ENCODE measurements at regions not wholly inside any gene's neighbourhood (a gene's known extent, or its start where the extent isn't known, plus 50 kb on each side); places are given as distances from the start of the nearest gene placed in this dataset.

DNA sequence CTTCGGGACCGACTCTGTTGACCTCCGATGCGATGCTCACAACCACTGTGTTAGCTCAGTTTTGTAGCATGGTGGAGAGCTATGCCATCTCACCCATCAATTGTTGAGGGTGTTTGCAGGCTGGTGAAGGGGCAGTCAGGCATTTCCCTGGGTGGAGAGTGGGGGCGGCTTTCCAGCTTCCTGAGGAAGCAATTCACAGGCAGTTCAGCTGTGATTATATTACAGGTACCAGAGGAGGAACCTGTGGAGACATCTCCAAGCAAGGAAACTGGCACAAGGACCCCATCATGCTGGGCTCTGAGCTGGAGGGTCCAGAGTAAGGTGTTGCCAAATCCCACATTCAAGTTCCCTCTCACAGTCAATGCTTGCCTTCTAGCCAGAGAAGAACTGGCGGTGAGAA, 166.0 kb upstream of the ZNF536 start:
- dilution Hi-C loops (cut with HindIII; ENCODE audit: low sequenced_read_pairs, unreplicated experiment), result no loop called here
- CTCF ChIA-PET, result no interaction called here

More for the DNA sequence above, 166.0 kb upstream of the ZNF536 start:
- Histone ChIP-seq H2AK5ac (ENCODE audit: low read depth, low read length) (no peak overlapping the region), H3K18ac (ENCODE audit: low read depth, low read length) (no peak overlapping the region), H3K23ac (ENCODE audit: low read depth, low read length) (no peak overlapping the region), H3K14ac (replicated peaks; ENCODE audit: low read depth, low read length) (no peak overlapping the region), H3K9me1 (ENCODE audit: insufficient read depth, low read length) (no peaks in the 10 kb centered on the region), H4K20me1 (ENCODE audit: insufficient read depth, low read length) (no peaks in the 10 kb centered on the region), H4K8ac (ENCODE audit: low read depth in 2 of 2, low read length in 2 of 2) (no peak overlapping the region), H3K4me1 (ENCODE audit: control insufficient read depth, insufficient read depth, low read length) (no peaks in the 10 kb centered on the region), H3K9ac (ENCODE audit: low read depth, low read length) (no peak overlapping the region), H3K56ac (ENCODE audit: extremely low read depth, insufficient read depth, low read length) (no peak overlapping the region), H3K4me3 (ENCODE audit: insufficient read depth, low read depth, low read length) (no peak overlapping the region), H3K4ac (ENCODE audit: low read depth, low read length) (no peak overlapping the region), H3K79me1 (ENCODE audit: low read depth in 1 of 2, low read length in 2 of 2) (no peaks in the 10 kb centered on the region), H2BK15ac (ENCODE audit: low read depth, low read length) (no peak overlapping the region), H2AFZ (replicated peaks; ENCODE audit: low read length, poor library complexity) (no peak overlapping the region), H3K9me3 (ENCODE audit: control insufficient read depth, insufficient read depth, low read length) (peaks cover 23% of the 10 kb centered on the region), H4K91ac (ENCODE audit: insufficient read depth, low read depth, low read length) (no peak overlapping the region), H2BK5ac (ENCODE audit: low read depth, low read length, poor library complexity, severe bottlenecking) (no peak overlapping the region), H2BK120ac (ENCODE audit: low read depth, low read length) (no peak overlapping the region), H2BK20ac (ENCODE audit: low read depth, low read length) (no peak overlapping the region), H3K4me2 (ENCODE audit: low read depth, low read length) (no peak overlapping the region), H4K5ac (ENCODE audit: low read depth, low read length) (no peak overlapping the region), H3K27ac (ENCODE audit: insufficient read depth, low read length) (no peak overlapping the region), H3K27me3 (ENCODE audit: control insufficient read depth, insufficient read depth, low read length) (no peaks in the 10 kb centered on the region), H2AK9ac (replicated peaks; ENCODE audit: low read depth, low read length, poor library complexity) (no peak overlapping the region), H3K36me3 (ENCODE audit: control insufficient read depth, insufficient read depth, low read length) (no peaks in the 10 kb centered on the region)
- no peak for DNase-seq
- no peak for ATAC-seq (ENCODE audit: low read depth)
- TF ChIP-seq FOS (IDR thresholded peaks at IDR 0.05; ENCODE audit: low read depth, low read length) (no peak), POLR2A (IDR thresholded peaks at IDR 0.05; ENCODE audit: low read depth, low read length) (no peak), RCOR1 (IDR thresholded peaks at IDR 0.05; ENCODE audit: insufficient replicate concordance, low read length) (no peak), MXI1 (IDR thresholded peaks at IDR 0.05; ENCODE audit: borderline replicate concordance, low read depth, low read length) (no peak), SMC3 (IDR thresholded peaks at IDR 0.05; ENCODE audit: low read depth, low read length) (no peak), MAZ (IDR thresholded peaks at IDR 0.05; ENCODE audit: borderline replicate concordance, low read depth, low read length) (no peak), NFE2L2 (IDR thresholded peaks at IDR 0.05; ENCODE audit: low read depth, low read length) (no peak)
- TF ChIP-seq, protein P1, sequence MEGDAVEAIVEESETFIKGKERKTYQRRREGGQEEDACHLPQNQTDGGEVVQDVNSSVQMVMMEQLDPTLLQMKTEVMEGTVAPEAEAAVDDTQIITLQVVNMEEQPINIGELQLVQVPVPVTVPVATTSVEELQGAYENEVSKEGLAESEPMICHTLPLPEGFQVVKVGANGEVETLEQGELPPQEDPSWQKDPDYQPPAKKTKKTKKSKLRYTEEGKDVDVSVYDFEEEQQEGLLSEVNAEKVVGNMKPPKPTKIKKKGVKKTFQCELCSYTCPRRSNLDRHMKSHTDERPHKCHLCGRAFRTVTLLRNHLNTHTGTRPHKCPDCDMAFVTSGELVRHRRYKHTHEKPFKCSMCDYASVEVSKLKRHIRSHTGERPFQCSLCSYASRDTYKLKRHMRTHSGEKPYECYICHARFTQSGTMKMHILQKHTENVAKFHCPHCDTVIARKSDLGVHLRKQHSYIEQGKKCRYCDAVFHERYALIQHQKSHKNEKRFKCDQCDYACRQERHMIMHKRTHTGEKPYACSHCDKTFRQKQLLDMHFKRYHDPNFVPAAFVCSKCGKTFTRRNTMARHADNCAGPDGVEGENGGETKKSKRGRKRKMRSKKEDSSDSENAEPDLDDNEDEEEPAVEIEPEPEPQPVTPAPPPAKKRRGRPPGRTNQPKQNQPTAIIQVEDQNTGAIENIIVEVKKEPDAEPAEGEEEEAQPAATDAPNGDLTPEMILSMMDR (conservative IDR thresholded peaks at IDR 0.05; ENCODE audit: low read depth, low read length), result no peak
- TF ChIP-seq, protein P2, sequence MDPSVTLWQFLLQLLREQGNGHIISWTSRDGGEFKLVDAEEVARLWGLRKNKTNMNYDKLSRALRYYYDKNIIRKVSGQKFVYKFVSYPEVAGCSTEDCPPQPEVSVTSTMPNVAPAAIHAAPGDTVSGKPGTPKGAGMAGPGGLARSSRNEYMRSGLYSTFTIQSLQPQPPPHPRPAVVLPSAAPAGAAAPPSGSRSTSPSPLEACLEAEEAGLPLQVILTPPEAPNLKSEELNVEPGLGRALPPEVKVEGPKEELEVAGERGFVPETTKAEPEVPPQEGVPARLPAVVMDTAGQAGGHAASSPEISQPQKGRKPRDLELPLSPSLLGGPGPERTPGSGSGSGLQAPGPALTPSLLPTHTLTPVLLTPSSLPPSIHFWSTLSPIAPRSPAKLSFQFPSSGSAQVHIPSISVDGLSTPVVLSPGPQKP (IDR thresholded peaks at IDR 0.05; ENCODE audit: borderline replicate concordance, low read depth, low read length), result no peak
- intact Hi-C loops (cut with micrococcal nuclease), result no loop called here
- in situ Hi-C loops (cut with MboI; ENCODE audit: low sequenced_read_pairs), result no loop called here
- POLR2A ChIA-PET (ENCODE audit: unreplicated experiment), result no interaction called here
- no TSS peak for BruUV-seq (replicated peaks)
- WGBS, 2 experiments (ENCODE audit: extremely low coverage in 2 of 2, insufficient read length in 1 of 2), result 74% methylated on average over 3 of the region's 6 CpGs; no CpG with 5 or more reads in 1 of the 2 experiments

Measured in IMR-90 (cell line).